ENCODE measurements at regions not wholly inside any gene's neighbourhood (a gene's known extent, or its start where the extent isn't known, plus 50 kb on each side); places are given as distances from the start of the nearest gene placed in this dataset.

DNA sequence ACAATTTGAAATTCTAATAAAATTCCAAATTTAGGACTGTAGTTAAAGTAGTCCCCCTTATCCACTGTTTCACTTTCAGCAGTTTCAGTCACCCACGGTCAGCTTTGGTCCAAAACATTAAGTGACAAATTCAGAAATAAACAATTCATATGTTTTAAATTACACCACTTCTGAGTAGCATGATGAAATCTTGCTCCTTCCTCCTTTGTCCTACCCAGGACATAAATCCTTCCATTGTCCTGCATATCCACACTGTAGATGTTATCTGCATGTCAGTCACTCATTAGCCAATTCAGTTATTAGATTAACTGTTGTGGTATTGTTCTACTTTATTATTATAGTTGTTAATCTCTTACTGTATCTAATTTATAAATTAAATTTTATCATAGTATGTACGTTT, 376.5 kb downstream of the SH3GL2 start:
- TF ChIP-seq, protein P1, sequence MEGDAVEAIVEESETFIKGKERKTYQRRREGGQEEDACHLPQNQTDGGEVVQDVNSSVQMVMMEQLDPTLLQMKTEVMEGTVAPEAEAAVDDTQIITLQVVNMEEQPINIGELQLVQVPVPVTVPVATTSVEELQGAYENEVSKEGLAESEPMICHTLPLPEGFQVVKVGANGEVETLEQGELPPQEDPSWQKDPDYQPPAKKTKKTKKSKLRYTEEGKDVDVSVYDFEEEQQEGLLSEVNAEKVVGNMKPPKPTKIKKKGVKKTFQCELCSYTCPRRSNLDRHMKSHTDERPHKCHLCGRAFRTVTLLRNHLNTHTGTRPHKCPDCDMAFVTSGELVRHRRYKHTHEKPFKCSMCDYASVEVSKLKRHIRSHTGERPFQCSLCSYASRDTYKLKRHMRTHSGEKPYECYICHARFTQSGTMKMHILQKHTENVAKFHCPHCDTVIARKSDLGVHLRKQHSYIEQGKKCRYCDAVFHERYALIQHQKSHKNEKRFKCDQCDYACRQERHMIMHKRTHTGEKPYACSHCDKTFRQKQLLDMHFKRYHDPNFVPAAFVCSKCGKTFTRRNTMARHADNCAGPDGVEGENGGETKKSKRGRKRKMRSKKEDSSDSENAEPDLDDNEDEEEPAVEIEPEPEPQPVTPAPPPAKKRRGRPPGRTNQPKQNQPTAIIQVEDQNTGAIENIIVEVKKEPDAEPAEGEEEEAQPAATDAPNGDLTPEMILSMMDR (IDR thresholded peaks at IDR 0.05), result no peak
- no peak for TF ChIP-seq POLR2A (IDR thresholded peaks at IDR 0.05)

All from esophagus squamous epithelium (tissue), 4 donors.